Bone marrow (tissue), 2 donors: ENCODE measurements at regions not wholly inside any gene's neighbourhood (a gene's known extent, or its start where the extent isn't known, plus 50 kb on each side); places are given as distances from the start of the nearest gene placed in this dataset.
"Not testable (repeated sequence)": the region's sequence is repeated elsewhere in the genome, so short reads cannot be mapped to it uniquely, and the experiment has no call there.

ENCODE experiments used
- DNase-seq, 2 donors: peaks; one replicate each; lab custom pipeline; 2025; lab: John Stamatoyannopoulos, UW

DNA sequence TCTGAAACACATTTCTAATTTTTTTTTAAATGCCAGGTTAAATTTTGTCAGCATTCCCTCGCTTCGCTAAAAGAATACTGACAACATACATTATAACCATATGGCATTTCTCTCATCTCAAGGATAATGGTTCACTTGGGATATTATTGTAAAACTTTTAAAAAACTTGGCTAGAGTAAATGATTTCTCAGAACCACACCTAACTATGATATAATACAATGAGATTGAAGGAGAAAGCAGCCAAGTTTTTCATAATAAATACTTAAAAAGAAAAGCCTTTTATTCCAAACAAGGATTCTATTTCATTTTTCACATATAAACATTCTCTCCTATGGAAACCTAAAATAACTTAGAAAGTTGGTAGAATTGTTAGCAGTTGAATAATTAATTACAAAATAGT, 413.9 kb downstream of the HGF start:
- no peak for DNase-seq

DNA sequence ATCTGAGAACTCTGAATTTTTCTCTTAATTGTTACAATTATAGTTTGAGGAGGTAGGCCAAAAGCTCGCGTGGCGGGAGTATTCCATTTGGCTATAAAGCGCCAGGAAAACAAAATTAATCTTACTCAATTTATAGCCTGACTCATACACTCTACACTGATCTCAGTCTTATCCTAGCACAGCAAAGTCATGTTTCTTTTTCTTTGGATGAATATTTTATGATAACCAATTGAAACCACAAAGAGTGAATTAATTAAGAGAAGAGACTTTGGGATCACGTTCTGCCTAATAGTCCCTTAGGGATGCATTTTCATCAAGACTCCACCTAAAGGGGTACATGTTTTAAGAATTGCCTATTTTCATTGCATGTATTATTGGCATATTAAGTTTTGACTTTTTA, 420.8 kb downstream of the HGF start:
- DNase-seq, result no peak

DNA sequence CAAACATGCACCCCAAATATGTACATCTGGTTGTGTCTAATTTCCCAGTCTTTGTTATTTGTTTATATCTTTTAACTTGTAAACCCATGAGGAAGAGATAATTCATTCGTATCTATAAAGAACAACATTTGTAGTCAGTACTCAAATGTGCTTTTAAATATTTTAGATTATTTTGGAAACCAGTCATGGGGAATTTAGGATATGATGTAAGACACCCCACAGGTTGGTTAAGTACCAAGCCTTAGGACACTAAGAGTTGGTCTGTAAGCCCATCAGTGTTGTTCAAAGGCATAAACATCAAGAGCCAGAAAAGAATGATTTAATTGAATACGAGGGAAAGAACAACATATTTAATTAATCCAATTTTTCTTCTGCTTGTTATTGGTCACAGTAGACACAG, 421.1 kb upstream of the SEMA3C start:
- DNase-seq, result no peak

DNA sequence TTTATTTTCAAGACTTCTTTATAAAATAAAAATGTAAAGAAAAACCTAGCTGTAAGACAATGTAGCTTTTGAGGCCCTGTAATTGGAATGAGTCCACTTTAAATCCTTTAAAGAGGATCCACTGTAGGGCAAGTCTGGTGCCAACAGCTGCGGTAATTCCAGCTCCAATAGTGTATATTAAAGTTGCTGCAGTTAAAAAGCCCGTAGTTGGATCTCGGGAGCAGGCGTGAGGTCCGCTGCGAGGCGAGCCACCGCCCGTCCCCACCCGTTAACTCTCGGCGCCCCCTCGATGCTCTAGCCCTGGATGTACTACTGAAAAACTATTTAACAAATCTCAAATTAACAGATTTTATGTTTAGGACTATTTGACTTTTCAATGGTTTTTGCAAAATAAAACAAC, 414.7 kb upstream of the SEMA3C start:
- no peak for DNase-seq

DNA sequence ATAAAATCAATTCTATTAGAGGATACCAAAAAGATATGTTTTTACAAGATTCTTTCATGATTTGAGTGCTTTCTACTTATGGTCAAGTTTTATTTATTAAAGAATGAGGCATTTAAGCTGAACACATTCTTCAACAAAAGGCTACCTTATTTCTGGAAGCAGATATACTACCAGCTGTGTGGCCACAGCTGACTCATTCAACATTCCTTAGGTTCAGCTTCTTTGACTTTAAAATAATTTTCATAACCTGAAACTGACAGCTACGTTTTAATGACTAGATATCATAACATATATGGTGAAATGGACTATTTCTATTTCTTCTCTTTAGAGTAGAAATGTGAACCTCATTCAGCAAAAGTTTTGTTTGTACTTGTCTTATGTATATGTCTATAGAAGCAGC, 414.2 kb upstream of the SEMA3C start:
- no peak for DNase-seq

DNA sequence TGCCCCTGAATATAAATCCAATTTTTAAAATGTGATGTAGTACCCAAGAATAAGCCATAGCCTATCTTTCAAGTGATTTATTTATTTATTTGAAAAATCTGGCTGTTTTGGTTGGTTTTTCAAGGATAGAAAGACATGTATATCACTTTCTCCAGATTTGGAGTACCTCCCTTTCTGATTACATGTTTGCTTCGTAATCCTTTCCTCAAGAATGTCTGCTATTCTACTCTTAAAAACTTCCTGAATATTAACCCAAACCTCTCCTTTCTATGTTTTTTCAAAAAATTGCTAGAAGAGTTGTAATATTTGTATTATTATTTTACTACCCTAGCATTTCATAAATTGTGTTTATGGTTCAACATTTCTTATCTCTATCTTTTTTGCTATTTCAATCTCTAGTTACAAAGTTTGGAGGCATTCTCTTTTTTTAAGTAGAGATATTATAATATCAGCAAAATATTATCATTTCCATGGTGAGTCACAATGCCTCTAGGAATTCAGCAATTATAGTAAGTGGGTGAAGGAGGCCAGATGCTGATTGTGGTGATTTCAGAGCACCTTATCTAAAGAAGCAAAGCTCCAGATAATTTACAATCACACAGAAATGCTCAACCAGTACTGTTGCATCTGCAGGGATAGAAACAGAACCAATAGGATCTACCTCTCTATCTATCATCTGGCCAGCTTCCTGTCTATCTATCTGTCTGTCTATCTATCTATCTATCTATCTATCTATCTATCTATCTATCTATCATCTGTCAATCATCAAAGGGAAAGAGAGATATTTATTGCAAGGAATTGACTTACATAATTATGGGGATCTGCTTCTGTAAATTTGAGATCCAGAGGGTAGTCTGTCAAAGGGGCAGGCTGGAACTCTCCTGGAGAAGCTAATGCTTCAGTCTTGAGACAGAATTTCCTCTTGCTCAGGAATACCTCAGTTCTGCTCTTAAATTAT, 412.5 kb upstream of the SEMA3C start:
- no peak for DNase-seq

DNA sequence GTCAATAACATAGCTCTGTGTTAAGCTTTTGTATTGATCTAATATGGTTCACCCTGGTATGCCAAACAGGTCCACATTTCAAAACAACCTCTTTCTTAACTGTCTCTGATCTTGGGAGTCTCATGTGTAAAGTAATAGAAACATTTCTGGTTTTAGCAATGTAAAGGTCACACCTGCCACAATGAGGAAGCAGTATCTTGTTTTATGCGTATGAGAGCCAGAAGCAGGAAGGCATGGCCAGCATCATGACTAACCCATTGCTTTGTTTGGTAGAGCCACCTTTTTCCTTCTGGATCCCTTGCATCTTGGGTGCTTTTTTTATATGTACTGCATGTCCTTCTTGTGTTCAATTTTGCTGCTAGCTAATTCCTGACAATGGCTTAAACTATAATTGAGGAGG, 411.3 kb upstream of the SEMA3C start:
- DNase-seq, result no peak

DNA sequence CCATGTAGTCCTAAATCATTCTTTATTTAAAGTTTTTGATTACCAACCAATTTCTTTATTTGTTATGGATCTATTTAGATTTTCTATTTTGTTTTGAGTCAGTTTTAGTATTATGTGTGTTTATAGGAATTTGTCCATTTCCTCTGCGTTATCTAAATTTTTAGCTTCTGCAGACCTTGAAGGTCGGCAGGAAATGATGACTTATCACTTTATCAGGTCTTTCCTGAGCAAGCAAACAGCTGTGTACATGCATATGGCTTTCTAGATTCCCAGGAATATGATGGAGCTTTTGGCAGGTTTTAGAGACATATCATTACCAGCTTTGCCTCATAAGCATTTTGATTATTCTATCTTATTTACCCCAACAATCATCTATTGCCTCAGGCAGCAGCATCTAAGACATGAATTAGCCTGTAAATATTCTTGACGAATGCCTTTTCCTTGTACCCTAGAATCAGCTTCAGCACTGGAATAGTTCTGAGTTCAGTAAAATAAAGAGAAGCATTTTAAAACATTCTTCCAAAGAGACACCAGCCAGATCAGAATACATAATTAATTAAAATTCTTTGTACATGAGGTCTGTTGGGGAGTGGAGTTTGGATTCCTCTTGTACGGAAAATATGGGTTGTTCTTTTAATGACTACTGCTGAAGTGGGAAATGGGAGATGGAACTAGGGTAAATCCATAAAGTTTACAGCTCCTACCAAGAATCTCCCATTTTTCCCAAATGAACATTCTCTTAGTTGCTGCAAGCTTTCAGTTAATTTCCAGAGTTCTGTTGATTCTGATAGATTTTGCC, 408.8 kb upstream of the SEMA3C start:
- DNase-seq, result no peak

DNA sequence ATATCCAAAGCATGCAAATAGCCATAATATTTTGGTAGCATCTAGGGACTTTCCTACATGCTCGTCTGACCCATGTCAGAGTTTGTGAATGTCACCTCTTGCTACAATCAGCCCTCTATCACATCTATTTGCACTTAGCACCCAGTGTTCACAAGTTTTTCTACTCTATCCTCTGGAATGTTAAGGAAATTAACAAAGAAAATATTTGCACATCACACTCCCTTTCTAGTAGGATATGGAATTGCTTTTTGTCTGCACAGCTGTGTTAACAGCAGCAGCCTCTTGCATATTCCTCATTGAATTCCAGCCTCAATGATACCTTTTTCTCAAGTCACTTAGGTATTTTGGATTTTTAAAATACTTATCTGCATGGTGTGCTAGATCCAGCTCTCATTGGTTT, 403.1 kb upstream of the SEMA3C start:
- DNase-seq, result no peak

DNA sequence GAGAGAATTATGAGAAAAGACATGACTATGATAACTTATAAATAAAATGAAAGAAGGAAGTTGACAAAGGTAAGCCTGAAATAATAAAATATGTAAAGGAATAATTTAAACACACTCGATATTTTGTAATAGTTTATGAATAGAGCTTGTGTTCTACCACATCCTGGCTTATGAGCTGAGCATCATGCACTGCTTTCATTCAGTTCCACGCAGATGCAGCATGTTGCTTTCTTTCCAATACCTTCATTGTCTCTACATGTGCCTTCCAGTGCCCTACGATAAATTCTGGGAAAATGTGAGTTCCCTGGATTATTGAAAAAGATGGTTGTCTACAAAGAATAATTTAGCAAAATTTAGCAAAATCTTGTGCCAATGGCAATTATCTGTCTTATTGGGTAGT, 398.9 kb upstream of the SEMA3C start:
- DNase-seq, result no peak

DNA sequence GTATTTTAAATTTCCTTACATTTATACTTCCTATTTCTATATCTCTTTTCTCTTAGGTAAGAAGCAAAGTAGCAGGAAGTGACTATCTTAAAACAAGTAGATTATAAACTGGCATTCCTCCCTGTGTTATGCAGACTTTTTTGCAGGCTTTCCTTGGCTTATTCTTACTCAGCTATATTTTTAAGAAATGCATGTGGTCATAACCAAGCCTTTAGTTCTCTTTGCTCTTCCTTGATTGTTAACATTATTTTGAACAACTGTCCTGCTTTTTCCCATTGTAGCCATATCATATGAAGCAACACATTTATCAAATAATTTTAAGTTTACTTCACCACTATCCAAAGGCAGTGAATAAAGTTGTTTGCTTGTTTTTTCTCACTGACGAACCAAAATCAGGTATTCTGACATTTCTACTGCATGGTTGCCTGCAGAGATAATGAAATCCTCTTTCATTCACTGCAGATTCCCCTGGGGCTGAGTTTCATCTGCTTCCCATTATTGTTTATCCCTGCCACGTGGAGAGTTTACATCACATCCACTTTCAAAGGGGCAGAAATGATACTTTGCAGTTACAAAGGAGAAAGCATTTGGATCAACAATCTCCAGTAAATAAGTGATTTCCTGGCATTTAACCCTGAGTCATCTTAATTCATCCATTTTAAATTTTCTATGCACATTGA, 389.9 kb upstream of the SEMA3C start:
- no peak for DNase-seq

DNA sequence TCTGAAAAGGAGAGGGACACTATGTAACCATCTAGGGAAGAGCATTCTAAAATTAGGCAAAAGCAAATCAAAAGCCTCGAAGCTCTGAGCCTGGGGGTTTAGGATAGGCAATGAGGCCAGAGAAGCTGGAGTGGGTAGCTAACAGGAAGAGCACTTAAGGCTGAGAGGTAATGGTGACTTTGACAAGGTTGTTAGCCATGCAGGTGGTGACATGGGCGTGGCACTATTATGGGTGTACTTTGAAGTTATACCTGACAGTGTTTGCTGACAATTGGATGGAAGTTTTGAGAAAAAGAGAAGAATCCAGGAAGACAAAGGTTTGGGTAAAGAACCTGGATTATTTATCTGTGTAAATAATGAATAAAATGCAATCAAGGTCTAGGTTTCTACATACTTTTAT, 383.0 kb upstream of the SEMA3C start:
- DNase-seq, result no peak

DNA sequence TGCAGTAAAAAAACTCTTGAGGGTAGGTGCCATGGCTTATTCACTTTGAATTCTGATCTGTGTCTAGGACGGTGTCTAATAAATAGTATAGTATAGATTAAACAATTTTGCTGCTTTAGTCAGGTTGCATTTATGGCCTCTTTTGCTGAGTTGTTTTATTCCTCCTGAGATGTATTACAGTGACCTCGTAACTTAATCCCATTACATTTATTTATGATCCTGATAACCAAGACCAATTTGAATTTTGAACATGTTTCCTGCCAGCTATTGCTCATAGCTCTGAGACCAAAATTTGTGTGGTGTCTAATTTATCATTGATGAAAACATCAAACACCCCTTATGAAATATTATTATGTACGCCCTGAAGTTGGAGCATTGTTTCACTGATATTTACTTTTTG, 381.9 kb upstream of the SEMA3C start:
- no peak for DNase-seq

DNA sequence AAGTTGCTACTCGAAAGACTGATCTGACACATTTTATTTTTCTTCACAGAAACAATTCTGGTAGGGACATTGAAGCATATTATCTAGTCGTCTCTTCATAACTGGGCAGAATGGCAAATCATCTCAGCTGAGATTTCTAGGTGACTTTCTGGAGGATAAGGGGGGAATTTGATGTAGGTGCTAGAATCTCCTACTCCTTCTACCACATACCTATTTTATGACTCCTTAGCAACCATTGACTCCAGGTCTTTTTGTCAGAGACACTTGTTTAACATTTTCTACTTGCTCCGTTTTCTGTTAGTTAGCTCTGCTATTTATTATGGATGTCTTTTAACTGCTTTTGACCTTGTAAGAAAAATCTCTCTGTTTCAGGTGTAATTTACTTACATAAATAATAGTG, 380.9 kb upstream of the SEMA3C start:
- no peak for DNase-seq

DNA sequence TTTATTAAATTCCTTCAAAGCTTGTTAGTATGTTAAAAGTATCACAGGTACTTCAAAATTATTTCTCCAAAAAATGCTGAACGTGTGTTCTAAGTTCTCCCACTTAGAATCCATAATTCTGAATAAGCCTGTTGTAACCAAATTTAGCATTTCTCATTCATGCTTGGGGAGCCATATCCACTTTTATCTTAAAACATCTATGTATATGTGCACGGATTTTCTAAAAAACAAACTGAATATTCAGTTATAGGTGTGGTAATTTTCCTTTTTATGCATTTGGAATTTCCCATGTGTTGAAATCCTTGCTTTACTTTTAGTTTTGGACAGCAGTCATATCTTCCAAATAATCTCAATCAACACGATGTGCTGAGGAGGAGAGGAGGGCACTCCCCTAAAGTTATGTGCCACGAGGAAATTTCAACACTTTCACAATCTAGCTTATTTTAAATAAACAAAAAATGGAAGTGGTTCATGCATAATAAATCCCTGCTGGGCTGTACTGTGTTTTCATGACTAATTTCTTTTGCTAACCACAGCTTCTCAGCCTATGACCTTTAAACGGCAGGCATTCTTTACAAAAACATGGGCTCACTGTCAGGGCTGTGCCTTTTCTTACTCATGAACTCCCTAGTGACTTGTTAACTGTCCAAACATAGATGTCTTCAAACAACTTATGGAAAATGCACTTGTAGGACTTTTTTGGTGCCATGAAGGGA, 380.3 kb upstream of the SEMA3C start:
- no peak for DNase-seq

DNA sequence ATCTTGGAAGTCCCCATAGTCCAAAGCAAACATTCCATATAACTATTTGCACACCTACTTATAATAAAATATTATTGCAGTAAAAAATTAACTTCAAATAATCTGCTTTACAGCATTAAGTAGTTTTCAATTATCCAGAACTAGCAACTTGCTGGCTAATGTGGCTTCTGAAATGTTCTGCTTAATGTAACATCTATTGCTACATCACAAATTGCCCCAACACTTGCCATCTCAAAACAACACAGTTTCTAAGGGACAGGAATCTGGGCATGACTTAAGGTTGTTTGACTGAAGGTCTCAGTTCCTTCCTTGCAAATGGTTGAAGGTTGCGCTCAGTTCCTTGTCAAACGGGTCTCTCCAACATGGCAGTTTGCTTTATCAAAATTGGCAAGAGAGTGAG, 378.5 kb upstream of the SEMA3C start:
- no peak for DNase-seq

DNA sequence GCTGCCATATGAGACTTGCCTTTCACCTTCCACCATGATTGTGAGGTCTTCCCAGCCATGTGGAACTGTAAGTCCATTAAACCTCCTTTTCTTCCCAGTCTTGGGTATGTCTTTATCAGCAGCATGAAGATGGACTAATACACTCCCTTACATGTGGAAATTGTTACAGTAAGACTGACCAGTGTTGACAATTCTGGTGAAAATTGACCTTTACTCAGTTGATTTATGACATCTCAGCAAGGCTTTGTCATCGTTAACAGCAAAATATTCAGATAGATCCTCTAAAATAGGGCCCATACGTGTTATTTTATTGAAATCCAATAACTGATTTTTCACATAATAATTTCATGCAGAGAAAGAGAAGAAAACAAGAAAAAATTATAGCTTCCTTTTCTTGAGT, 377.9 kb upstream of the SEMA3C start:
- no peak for DNase-seq

DNA sequence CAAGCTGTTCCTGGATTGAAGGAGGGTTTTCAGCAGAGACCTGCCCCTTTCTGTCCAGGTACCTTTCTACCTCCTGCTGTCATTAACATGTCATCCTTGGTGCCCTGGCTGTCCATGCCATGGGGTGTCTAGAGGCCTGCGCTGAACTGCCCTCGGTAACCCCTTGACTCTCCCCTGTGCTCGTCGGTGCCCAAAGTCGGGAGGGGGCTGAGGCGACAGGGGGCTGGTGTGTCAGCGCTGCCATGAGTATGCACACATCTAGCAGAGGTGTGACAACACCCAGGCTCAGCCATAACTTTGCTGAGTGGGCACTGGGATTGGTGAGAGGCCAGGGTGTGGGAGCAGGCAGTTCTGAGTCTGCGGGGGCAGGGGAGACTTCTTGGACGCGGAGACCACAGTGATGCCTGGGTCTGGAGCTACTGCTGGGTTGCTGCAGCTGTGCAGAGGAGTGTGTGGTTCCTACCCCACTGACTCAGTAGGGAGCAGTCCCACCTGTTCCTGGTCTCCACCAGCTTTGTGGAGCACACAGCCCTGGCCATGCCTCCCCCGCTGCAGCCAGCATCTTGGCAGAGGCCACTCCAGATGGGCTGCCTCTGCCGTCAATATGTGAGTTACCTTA, 376.2 kb upstream of the SEMA3C start:
- no peak for DNase-seq

DNA sequence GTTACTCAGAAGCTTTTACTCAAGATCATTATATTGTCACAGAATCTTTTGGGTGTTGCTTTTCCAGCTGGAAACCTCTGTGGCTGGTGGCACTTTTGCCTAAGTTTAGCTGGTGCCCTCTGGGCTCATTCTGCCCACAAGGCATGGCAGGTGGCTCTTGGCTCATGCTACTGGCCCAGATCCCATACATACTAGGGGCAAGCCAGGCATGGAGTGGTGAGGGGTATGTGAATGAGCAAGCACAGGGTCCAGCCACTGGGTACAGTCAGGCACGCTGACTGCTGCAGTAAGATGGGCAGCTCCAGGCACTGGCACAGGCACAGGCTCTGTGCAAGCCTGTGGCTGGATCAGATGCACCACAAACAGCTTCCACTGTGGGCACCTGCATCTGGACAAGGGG, 375.0 kb upstream of the SEMA3C start:
- no peak for DNase-seq

DNA sequence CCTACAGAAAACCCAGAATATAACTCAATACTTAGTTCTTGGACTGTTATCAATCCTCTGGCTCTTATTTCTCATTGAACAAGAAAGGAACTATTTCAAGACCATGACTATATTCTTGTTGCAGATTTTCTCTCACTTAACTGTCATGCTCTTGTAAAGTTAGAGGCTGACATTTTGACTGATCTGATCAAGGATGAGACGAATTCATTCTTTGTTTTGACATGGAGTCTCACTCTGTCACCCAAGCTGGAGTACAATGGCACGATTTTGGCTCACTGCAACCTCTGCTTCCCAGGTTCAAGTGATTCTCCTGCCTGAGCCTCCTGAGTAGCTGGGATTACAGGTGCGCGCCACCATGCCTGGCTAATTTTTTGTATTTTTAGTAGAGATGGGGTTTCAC, 367.9 kb upstream of the SEMA3C start:
- not testable (repeated sequence) for DNase-seq

DNA sequence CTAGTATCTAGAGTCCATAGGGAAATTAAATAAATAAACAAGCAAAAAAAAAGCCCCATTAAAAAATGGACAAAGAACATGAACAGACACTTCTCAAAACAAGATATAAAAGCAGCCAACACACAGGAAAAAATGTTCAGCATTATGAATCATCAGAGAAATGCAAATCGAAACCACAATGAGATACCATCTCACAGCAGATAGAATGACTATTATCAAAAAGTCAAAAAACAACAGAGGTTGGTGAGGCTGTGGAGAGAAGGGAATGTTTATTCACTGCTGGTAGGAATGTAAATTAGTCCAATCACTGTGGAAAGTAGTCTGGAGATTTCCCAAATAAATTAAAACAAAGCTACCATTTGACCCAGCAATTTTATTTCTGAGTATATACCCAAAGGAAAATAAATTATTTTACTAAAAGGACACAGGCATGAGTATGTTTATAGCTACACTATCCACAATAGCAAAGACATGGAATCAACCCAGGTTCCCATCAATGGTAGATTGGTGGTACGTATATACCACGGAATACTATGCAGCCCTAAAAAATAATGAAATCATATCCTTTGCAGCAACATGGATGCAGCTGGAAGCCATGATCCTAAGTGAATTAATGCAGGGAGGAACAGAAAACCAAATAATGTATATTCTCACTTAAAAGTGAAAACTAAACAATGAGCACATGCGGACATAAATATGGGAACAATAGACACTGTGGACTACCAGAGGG, 366.5 kb upstream of the SEMA3C start:
- DNase-seq, result no peak
